ENCODE measurements at regions not wholly inside any gene's neighbourhood (a gene's known extent, or its start where the extent isn't known, plus 50 kb on each side); places are given as distances from the start of the nearest gene placed in this dataset.

DNA sequence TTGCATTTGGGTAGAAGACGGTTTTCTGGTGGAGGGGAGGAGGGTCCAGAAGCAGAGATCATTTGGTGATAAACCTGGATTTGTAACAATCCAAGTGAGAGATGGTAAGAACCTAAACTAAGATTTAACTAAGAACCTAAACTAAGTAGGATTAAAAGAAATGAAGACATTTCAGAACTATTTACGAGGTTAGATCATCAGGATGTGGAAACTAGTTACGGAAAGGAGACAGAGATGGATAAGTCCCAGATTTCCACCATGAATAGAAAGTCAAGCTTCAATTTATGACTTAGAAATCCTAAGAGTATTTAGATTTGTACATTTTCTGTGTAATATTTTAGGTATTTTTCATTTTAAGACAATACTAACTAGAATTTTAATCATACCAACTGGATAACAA is 86.3 kb downstream of the SEC16B start:
- TF ChIP-seq POLR2A (IDR thresholded peaks at IDR 0.05) (no peak), POLR2AphosphoS5 (IDR thresholded peaks at IDR 0.05) (no peak)
- TF ChIP-seq, protein P1, sequence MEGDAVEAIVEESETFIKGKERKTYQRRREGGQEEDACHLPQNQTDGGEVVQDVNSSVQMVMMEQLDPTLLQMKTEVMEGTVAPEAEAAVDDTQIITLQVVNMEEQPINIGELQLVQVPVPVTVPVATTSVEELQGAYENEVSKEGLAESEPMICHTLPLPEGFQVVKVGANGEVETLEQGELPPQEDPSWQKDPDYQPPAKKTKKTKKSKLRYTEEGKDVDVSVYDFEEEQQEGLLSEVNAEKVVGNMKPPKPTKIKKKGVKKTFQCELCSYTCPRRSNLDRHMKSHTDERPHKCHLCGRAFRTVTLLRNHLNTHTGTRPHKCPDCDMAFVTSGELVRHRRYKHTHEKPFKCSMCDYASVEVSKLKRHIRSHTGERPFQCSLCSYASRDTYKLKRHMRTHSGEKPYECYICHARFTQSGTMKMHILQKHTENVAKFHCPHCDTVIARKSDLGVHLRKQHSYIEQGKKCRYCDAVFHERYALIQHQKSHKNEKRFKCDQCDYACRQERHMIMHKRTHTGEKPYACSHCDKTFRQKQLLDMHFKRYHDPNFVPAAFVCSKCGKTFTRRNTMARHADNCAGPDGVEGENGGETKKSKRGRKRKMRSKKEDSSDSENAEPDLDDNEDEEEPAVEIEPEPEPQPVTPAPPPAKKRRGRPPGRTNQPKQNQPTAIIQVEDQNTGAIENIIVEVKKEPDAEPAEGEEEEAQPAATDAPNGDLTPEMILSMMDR (IDR thresholded peaks at IDR 0.05), result no peak
